ENCODE measurements at regions not wholly inside any gene's neighbourhood (a gene's known extent, or its start where the extent isn't known, plus 50 kb on each side); places are given as distances from the start of the nearest gene placed in this dataset.

DNA sequence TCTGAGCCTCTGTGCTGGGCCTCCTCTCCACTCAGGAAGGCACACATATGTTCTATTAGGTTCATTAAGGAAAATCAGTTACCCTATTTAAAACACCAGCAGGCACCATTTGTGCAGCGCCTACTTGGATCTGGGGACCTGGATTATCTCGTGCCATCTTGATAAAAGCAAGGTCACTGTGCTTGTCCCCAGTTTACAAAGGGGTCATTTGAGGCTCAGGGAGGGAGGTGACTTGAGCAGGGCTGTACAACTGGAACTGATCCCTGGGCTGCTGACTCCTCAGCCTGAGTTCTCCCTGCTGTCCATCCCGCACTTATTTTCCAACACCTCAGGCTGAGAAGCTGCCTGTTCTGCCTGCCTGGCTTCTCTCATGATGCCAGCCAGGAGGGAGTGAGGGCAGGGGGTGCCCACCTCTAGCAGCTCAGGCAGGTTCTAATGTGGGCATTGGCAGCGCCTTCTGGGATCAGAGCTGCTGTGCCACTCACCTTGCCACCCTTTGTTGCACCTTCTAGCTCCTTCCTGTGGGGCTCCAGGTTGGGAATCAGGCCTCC is 120.3 kb downstream of the GLI2 start:
- TF ChIP-seq CTCF (conservative IDR thresholded peaks at IDR 0.05), result no peak
- no peak for TF ChIP-seq ZFX (IDR thresholded peaks at IDR 0.05)

Data from C4-2B (cell line).